Keratinocyte (primary cell): ENCODE measurements at regions not wholly inside any gene's neighbourhood (a gene's known extent, or its start where the extent isn't known, plus 50 kb on each side); places are given as distances from the start of the nearest gene placed in this dataset.
"Not testable (repeated sequence)": the region's sequence is repeated elsewhere in the genome, so short reads cannot be mapped to it uniquely, and the experiment has no call there.

Experiments used
- DNase-seq: peaks from one replicate; pipeline ENCODE4 v3.0.0-alpha.2; 2011; ENCODE audit warnings: low read depth, missing footprints, low spot score
- FAIRE-seq: peaks from 2 replicates; lab custom pipeline; 2011; peaks lifted over from hg19 to GRCh38; lab: Jason Lieb, UNC
- H2AFZ ChIP-seq: 2 replicates; pipeline ENCODE4 v1.6.0; 2012; ENCODE audit warnings: low read length, control low read depth, inconsistent platforms; ENCODE audit not compliant: control insufficient read depth
- H3K27ac ChIP-seq: 2 replicates; pipeline ENCODE4 v1.5.1; 2011; ENCODE audit warnings: low read length; ENCODE audit not compliant: control insufficient read depth, insufficient read depth
- H3K27me3 ChIP-seq: 3 replicates; pipeline ENCODE4 v1.6.0; 2011; ENCODE audit warnings: low read length; ENCODE audit not compliant: control insufficient read depth, insufficient read depth; ENCODE audit errors: extremely low read depth
- H3K36me3 ChIP-seq, 2 experiments: 2 replicates in 1 of 2; 3 replicates in 1 of 2; pipeline ENCODE4 v1.5.1; 2011; ENCODE audit warnings: low read length in 2 of 2, mild to moderate bottlenecking in 1 of 2; ENCODE audit not compliant: control insufficient read depth in 2 of 2, insufficient read depth in 2 of 2; ENCODE audit errors: extremely low read depth in 1 of 2
- H3K4me1 ChIP-seq: 3 replicates; pipeline ENCODE4 v1.5.1; 2011; ENCODE audit warnings: low read length; ENCODE audit not compliant: control insufficient read depth, insufficient read depth; ENCODE audit errors: extremely low read depth
- H3K4me2 ChIP-seq: 3 replicates; pipeline ENCODE4 v1.6.0; 2011; ENCODE audit warnings: low read depth, low read length; ENCODE audit not compliant: control insufficient read depth, insufficient read depth; ENCODE audit errors: extremely low read depth
- H3K4me3 ChIP-seq, 3 experiments: fragments of 200-600 bp in 1 of 3; sonication (generic) in 1 of 3; 2 replicates in 2 of 3; 3 replicates in 1 of 3; pipeline ENCODE4 v1.5.1; 2011 to 2016; ENCODE audit warnings: low read length in 3 of 3, mild to moderate bottlenecking in 3 of 3, control low read depth in 2 of 3, inconsistent platforms in 1 of 3, low read depth in 1 of 3, mixed read lengths in 1 of 3, mixed run types in 1 of 3, moderate library complexity in 1 of 3; ENCODE audit not compliant: control insufficient read depth in 2 of 3, insufficient read depth in 2 of 3; ENCODE audit errors: extremely low read depth in 1 of 3
- H3K79me2 ChIP-seq: 2 replicates; pipeline ENCODE4 v1.6.0; 2012; ENCODE audit warnings: low read length; ENCODE audit not compliant: control insufficient read depth, insufficient read depth
- H3K9ac ChIP-seq: 3 replicates; pipeline ENCODE4 v1.6.0; 2011; ENCODE audit warnings: low read length; ENCODE audit not compliant: control insufficient read depth, insufficient read depth; ENCODE audit errors: extremely low read depth
- H3K9me1 ChIP-seq: 3 replicates; pipeline ENCODE4 v1.6.0; 2011; ENCODE audit warnings: low read length; ENCODE audit not compliant: control insufficient read depth, insufficient read depth; ENCODE audit errors: extremely low read depth
- H3K9me3 ChIP-seq: 2 replicates; pipeline ENCODE4 v1.5.1; 2012; ENCODE audit warnings: low read depth, low read length; ENCODE audit not compliant: control insufficient read depth
- H4K20me1 ChIP-seq: 3 replicates; pipeline ENCODE4 v1.6.0; 2011; ENCODE audit warnings: low read length; ENCODE audit not compliant: control insufficient read depth, insufficient read depth; ENCODE audit errors: extremely low read depth
- CTCF ChIP-seq, 3 experiments: IDR thresholded peaks in 1 of 3; conservative IDR thresholded peaks in 1 of 3; optimal IDR thresholded peaks in 1 of 3; 2 replicates in 2 of 3; 3 replicates in 1 of 3; pipeline versions ENCODE3 to v1.5.1; 2011; ENCODE audit warnings: low read length in 3 of 3, mild to moderate bottlenecking in 3 of 3, moderate library complexity in 2 of 3, control low read depth in 1 of 3, inconsistent platforms in 1 of 3; ENCODE audit not compliant: insufficient read depth in 2 of 3; ENCODE audit errors: extremely low read depth in 1 of 3
- EZH2 ChIP-seq: IDR thresholded peaks from one replicate; pipeline ENCODE4 v1.6.1; 2012; ENCODE audit warnings: inconsistent platforms, mild to moderate bottlenecking, low read length, moderate library complexity
- dilution Hi-C: fragments of 300-500 bp; cut with MboI; formaldehyde crosslinking; loops from one replicate; pipeline ENCODE4 v1.7.0; 2020; ENCODE audit warnings: low sequenced_read_pairs; ENCODE audit not compliant: extremely low pct_ligation_motif_present

DNA sequence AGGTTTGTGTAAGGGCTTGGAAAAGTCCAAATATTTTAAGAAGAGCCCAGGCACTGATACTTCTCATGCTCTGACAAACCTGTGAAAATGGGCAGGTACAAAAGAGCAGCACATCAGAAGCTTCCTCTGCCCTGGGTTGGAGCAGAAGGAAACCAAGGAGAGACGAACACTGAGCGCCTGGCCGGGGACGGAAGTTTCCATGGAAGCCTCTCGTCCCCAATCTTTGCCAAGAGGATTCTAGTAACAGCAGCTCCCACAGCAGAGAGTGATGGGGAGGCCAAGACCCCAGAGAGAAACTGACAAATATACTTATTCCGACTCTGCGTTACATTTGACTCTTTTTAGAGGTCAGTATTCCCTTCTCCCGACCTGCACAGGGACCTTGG, 268.5 kb downstream of the C16orf95 start:
- Histone ChIP-seq H3K27me3 (peaks cover 2% of the 10 kb centered on the region), H3K9me1 (no peaks in the 10 kb centered on the region), H3K9me3 (no peaks in the 10 kb centered on the region), H3K79me2 (no peaks in the 10 kb centered on the region), H3K4me2 (no peak overlapping the region), H2AFZ (no peak overlapping the region), H3K27ac (no peak overlapping the region), H4K20me1 (no peaks in the 10 kb centered on the region), H3K36me3 (no peaks in the 10 kb centered on the region), H3K9ac (no peak overlapping the region), H3K4me3 (no peak overlapping the region), H3K4me1 (no peaks in the 10 kb centered on the region)
- dilution Hi-C loops: no loop called here
- DNase-seq (no peak), FAIRE-seq (no peak)
- TF ChIP-seq CTCF (optimal IDR thresholded peaks at IDR 0.05 in 1 of 3, IDR thresholded peaks at IDR 0.05 in 1 of 3, conservative IDR thresholded peaks at IDR 0.05 in 1 of 3; ENCODE audit: extremely low read depth in 1 of 3, insufficient read depth in 2 of 3, low read length in 3 of 3) (no peak), EZH2 (no peak)

DNA sequence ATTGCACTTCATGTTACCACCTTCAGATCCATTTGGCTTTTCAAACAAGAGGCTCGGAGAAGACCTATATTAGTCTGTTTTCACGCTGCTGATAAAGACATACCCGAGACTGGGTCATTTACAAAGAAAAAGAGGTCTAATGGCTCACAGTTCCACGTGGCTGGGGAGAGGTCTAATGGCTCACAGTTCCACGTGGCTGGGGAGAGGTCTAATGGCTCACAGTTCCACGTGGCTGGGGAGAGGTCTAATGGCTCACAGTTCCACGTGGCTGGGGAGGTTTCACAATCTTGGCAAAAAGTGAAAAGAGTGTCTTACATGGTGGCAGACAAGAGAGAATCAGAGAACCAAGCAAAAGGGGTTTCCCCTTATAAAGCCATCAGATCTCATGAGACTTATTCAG, 268.0 kb downstream of the C16orf95 start:
- dilution Hi-C loops, H3K9me3 ChIP-seq, H4K20me1 ChIP-seq, DNase-seq, H3K9me1 ChIP-seq, H3K27me3 ChIP-seq, FAIRE-seq, H3K4me3 ChIP-seq, H3K9ac ChIP-seq, H3K27ac ChIP-seq, H3K4me1 ChIP-seq, H3K36me3 ChIP-seq, H3K4me2 ChIP-seq, H2AFZ ChIP-seq, H3K79me2 ChIP-seq: not testable (repeated sequence)

- Histone ChIP-seq H3K9me1 (no peaks in the 10 kb centered on the region), H3K4me2 (no peak overlapping the region), H3K9ac (no peak overlapping the region), H3K79me2 (no peaks in the 10 kb centered on the region), H3K27me3 (no peaks in the 10 kb centered on the region), H3K36me3 (no peaks in the 10 kb centered on the region), H3K27ac (no peak overlapping the region), H4K20me1 (no peaks in the 10 kb centered on the region), H3K4me1 (no peaks in the 10 kb centered on the region), H2AFZ (no peak overlapping the region), H3K9me3 (no peaks in the 10 kb centered on the region), H3K4me3 (no peak overlapping the region)
- FAIRE-seq (no peak), DNase-seq (no peak)
- TF ChIP-seq CTCF (optimal IDR thresholded peaks at IDR 0.05 in 1 of 3, IDR thresholded peaks at IDR 0.05 in 1 of 3, conservative IDR thresholded peaks at IDR 0.05 in 1 of 3; ENCODE audit: extremely low read depth in 1 of 3, insufficient read depth in 2 of 3, low read length in 3 of 3) (no peak), EZH2 (no peak)
- dilution Hi-C loops: no loop called here
These were observed 267.1 kb downstream of the C16orf95 start for GRCh38 chr16:87050142-87050541.
